ENCODE measurements at regions not wholly inside any gene's neighbourhood (a gene's known extent, or its start where the extent isn't known, plus 50 kb on each side); places are given as distances from the start of the nearest gene placed in this dataset.

- DNase-seq (ENCODE audit: low spot score in 2 of 2): no peak
- no peak overlapping the region for H3K4me3 ChIP-seq (ENCODE audit: low read depth, poor library complexity, severe bottlenecking)
- intact Hi-C loops (cut with DNase I; ENCODE audit: low total_unique reads): no loop called here
- 71 to 87% methylated on average over 2 of the region's 2 CpGs for WGBS, 2 donors
- TF ChIP-seq CTCF (IDR thresholded peaks at IDR 0.05): no peak
- no peak for TF ChIP-seq POLR2A (IDR thresholded peaks at IDR 0.05)
Observed at GRCh38 chr4:126678618-126679017, 954.1 kb upstream of the INTU start.

- 50 to 70% methylated on average over 2 of the region's 2 CpGs for WGBS, 2 donors
- no peak for DNase-seq (ENCODE audit: low spot score in 2 of 2)
- no peak overlapping the region for H3K4me3 ChIP-seq (ENCODE audit: low read depth, poor library complexity, severe bottlenecking)
- no peak for TF ChIP-seq CTCF (IDR thresholded peaks at IDR 0.05)
- intact Hi-C loops (cut with DNase I; ENCODE audit: low total_unique reads): no loop called here
Observed at GRCh38 chr4:126679303-126679702, 953.5 kb upstream of the INTU start.

GRCh38 chr4:126682250-126682649 is 950.5 kb upstream of the INTU start:
- intact Hi-C loops (cut with DNase I; ENCODE audit: low total_unique reads): no loop called here
- H3K4me3 ChIP-seq (ENCODE audit: low read depth, poor library complexity, severe bottlenecking): no peak overlapping the region
- TF ChIP-seq CTCF (IDR thresholded peaks at IDR 0.05): no peak
- no peak for TF ChIP-seq POLR2A (IDR thresholded peaks at IDR 0.05)
- DNase-seq (ENCODE audit: low spot score in 2 of 2): no peak

- intact Hi-C loops (cut with DNase I; ENCODE audit: low total_unique reads): no loop called here
- TF ChIP-seq POLR2A (IDR thresholded peaks at IDR 0.05): no peak
- no peak for TF ChIP-seq CTCF (IDR thresholded peaks at IDR 0.05)
- DNase-seq (ENCODE audit: low spot score in 2 of 2): no peak
- H3K4me3 ChIP-seq (ENCODE audit: low read depth, poor library complexity, severe bottlenecking): no peak overlapping the region
Observed at GRCh38 chr4:126686491-126686890, 946.3 kb upstream of the INTU start.

- intact Hi-C loops (cut with DNase I; ENCODE audit: low total_unique reads): no loop called here
- TF ChIP-seq POLR2A (IDR thresholded peaks at IDR 0.05) (no peak), CTCF (IDR thresholded peaks at IDR 0.05) (no peak)
- no peak overlapping the region for H3K4me3 ChIP-seq (ENCODE audit: low read depth, poor library complexity, severe bottlenecking)
- 50 to 55% methylated on average over 6 of the region's 6 CpGs for whole genome bisulfite sequencing, 2 donors
- no peak for DNase-seq (ENCODE audit: low spot score in 2 of 2)
Observed at GRCh38 chr4:126687655-126688358, 945.0 kb upstream of the INTU start.

- no peak for DNase-seq (ENCODE audit: low spot score in 2 of 2)
- intact Hi-C loops (cut with DNase I; ENCODE audit: low total_unique reads): no loop called here
- no peak overlapping the region for H3K4me3 ChIP-seq (ENCODE audit: low read depth, poor library complexity, severe bottlenecking)
- WGBS, 2 donors: 71 to 77% methylated on average over 1 of the region's 1 CpG
- TF ChIP-seq CTCF (IDR thresholded peaks at IDR 0.05): no peak
Observed at GRCh38 chr4:126691797-126692196, 941.0 kb upstream of the INTU start.

All from lower leg skin (tissue), 4 donors.